H1 (cell line): ENCODE measurements at regions not wholly inside any gene's neighbourhood (a gene's known extent, or its start where the extent isn't known, plus 50 kb on each side); places are given as distances from the start of the nearest gene placed in this dataset.
A peak's percentile ranks its signal among the peaks of the same experiment; 100 is the strongest.

Experiments used
- CBX5 ChIP-seq: fragments of 300-800, 300-1000 bp; sonication (generic); IDR thresholded peaks from 2 replicates; pipeline ENCODE4 v1.7.1; 2016; ENCODE audit warnings: antibody characterized with exemption, low read length, low read depth
- CTCF ChIP-seq, 3 experiments: IDR thresholded peaks; 1 replicate in 2 of 3; 2 replicates in 1 of 3; pipeline versions ENCODE4 v1.5.1 to v1.6.1; 2011; ENCODE audit warnings: low read length in 3 of 3, mild to moderate bottlenecking in 3 of 3, inconsistent platforms in 2 of 3, low read depth in 1 of 3, moderate library complexity in 1 of 3; ENCODE audit not compliant: insufficient read depth in 1 of 3; ENCODE audit errors: control extremely low read depth in 1 of 3
- EZH2 ChIP-seq: fragments of 200-600 bp; sonication (generic); IDR thresholded peaks from 2 replicates; pipeline ENCODE4 v1.7.1; 2012; ENCODE audit warnings: low read depth, mild to moderate bottlenecking, moderate library complexity, low read length, inconsistent platforms; ENCODE audit not compliant: severe bottlenecking
- HDAC6 ChIP-seq: IDR thresholded peaks from one replicate; pipeline ENCODE4 v1.7.1; 2012; ENCODE audit warnings: low read depth, mild to moderate bottlenecking, inconsistent platforms, low read length, moderate library complexity
- RAD21 ChIP-seq, 2 experiments: IDR thresholded peaks in 1 of 2; conservative IDR thresholded peaks in 1 of 2; 2 replicates each; pipeline ENCODE4 v1.6.1; 2011; ENCODE audit warnings: low read depth in 2 of 2, low read length in 2 of 2, improper control_type of control experiment in 1 of 2, inconsistent platforms in 1 of 2, mild to moderate bottlenecking in 1 of 2, moderate library complexity in 1 of 2
- YY1 ChIP-seq: IDR thresholded peaks from 2 replicates; pipeline ENCODE4 v1.6.1; 2011; ENCODE audit warnings: low read depth, mild to moderate bottlenecking, low read length
- ZNF274 ChIP-seq: IDR thresholded peaks from 2 replicates; pipeline ENCODE4 v1.7.0; 2012; ENCODE audit warnings: low read length, borderline replicate concordance; ENCODE audit errors: extremely low read depth

DNA sequence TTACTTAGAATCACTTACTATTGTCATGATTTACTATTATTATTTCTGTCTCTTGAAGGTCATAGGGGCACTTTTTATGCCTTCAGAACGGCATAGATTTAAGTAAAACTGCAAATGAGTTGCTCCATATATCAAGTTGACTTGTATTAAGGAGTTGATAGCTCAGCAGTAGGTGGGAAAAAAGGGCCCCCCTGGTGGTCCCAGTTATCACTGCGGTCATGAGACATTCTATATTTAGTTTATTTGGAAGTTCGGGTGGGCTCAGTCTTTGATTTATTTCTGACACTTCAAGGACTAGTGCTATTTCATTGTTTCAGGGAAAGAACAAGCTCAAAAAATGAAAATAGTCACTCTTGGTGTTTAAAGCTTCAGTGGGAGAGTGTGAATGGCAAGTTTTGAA lies 159.3 kb downstream of the SLC24A2 start:
- TF ChIP-seq CBX5 (no peak), CTCF (IDR thresholded peaks at IDR 0.05; ENCODE audit: control extremely low read depth in 1 of 3, insufficient read depth in 1 of 3, low read depth in 1 of 3, low read length in 3 of 3) (peak; percentile 14 to 35 (median 32); a peak in 3 of 4 replicates), HDAC6 (no peak), ZNF274 (no peak), EZH2 (no peak), RAD21 (IDR thresholded peaks at IDR 0.05 in 1 of 2, conservative IDR thresholded peaks at IDR 0.05 in 1 of 2; ENCODE audit: low read depth in 2 of 2, low read length in 2 of 2) (peak in 1 of 2 experiments; percentile 35; a peak in 1 of 4 replicates), YY1 (no peak)
